ACC112 (cell line): ENCODE measurements at regions not wholly inside any gene's neighbourhood (a gene's known extent, or its start where the extent isn't known, plus 50 kb on each side); places are given as distances from the start of the nearest gene placed in this dataset.

ENCODE experiments used
- H2AFZ ChIP-seq: fragments of 200-600 bp; sonication (generic); one replicate; pipeline ENCODE4 v1.6.0; 2017; ENCODE audit warnings: antibody characterized with exemption, low read length; ENCODE audit not compliant: unreplicated experiment
- H3K27ac ChIP-seq: fragments of 200-600 bp; sonication (generic); 2 replicates; pipeline ENCODE4 v1.5.1; 2014; ENCODE audit warnings: low read depth, mild to moderate bottlenecking, antibody characterized with exemption, low read length, moderate library complexity
- H3K27me3 ChIP-seq: fragments of 200-600 bp; sonication (generic); 2 replicates; pipeline ENCODE4 v1.6.1; 2014; ENCODE audit warnings: mild to moderate bottlenecking, antibody characterized with exemption, low read length, moderate library complexity, mixed read lengths; ENCODE audit not compliant: insufficient read depth
- H3K36me3 ChIP-seq: fragments of 200-600 bp; sonication (generic); 2 replicates; pipeline ENCODE4 v1.6.1; 2016; ENCODE audit warnings: mild to moderate bottlenecking, antibody characterized with exemption, low read length, moderate library complexity, mixed read lengths; ENCODE audit not compliant: insufficient read depth
- H3K4me1 ChIP-seq: fragments of 200-600 bp; sonication (generic); one replicate; pipeline ENCODE4 v1.6.1; 2016; ENCODE audit warnings: low read length, mixed read lengths; ENCODE audit not compliant: insufficient read depth, unreplicated experiment, control insufficient read depth
- H3K4me3 ChIP-seq: fragments of 200-600 bp; sonication (generic); 2 replicates; pipeline ENCODE4 v1.5.1; 2014; ENCODE audit warnings: mild to moderate bottlenecking, low read depth, low read length
- H3K79me2 ChIP-seq: fragments of 200-600 bp; sonication (generic); one replicate; pipeline ENCODE4 v1.6.0; 2016; ENCODE audit warnings: low read length; ENCODE audit not compliant: control insufficient read depth, unreplicated experiment, insufficient read depth

- Histone ChIP-seq H3K79me2 (no peaks in the 10 kb centered on the region), H3K36me3 (no peaks in the 10 kb centered on the region), H3K4me3 (no peak overlapping the region), H2AFZ (no peak overlapping the region), H3K4me1 (no peaks in the 10 kb centered on the region), H3K27me3 (no peaks in the 10 kb centered on the region), H3K27ac (no peak overlapping the region)
These were observed 169.6 kb upstream of the EYS start for GRCh38 chr6:65876668-65877067.

GRCh38 chr6:65852369-65852852 is 145.4 kb upstream of the EYS start:
- Histone ChIP-seq H2AFZ (no peak overlapping the region), H3K27ac (no peak overlapping the region), H3K36me3 (no peaks in the 10 kb centered on the region), H3K79me2 (no peaks in the 10 kb centered on the region), H3K4me3 (no peak overlapping the region), H3K27me3 (no peaks in the 10 kb centered on the region), H3K4me1 (no peaks in the 10 kb centered on the region)

DNA sequence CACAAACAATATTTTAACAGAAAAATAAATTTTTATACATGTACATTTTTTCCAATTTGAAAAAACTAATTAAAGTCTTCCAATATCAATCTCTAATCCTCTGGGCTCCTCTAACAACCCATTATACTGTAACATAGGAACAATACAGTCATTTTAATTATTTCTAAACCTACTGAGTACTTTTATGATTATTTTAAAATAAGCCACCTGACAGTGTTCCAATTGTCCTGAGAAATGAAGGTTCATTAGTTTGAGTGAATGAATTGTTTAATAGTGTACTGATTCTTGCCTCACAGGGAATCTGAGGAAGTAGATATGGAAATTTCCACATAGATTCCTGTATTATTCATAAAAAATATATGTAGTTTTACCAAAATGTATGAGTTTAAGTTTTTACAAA is 123.1 kb upstream of the EYS start:
- Histone ChIP-seq H3K4me3 (no peak overlapping the region), H2AFZ (no peak overlapping the region), H3K4me1 (no peaks in the 10 kb centered on the region), H3K27me3 (no peaks in the 10 kb centered on the region), H3K36me3 (no peaks in the 10 kb centered on the region), H3K79me2 (no peaks in the 10 kb centered on the region), H3K27ac (no peak overlapping the region)

DNA sequence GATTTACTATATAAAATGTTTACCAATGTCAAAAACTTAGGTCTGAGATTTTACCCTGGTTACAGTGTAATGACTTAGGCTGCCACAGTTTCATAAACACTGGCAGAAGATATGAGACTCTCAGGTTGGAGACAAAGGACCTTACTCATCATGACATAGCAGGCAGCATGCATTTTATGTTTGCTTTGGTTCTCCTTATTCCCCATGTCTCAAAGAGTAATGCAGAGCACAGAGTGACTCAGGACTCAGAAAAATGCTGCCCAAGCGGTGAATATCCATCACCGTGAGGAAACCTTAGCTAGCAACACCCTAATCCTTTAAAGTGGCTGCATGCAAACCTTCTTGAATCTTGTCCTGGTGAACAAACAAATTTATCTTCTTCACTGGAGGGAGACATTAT is 112.1 kb upstream of the EYS start:
- Histone ChIP-seq H3K27ac (no peak overlapping the region), H2AFZ (no peak overlapping the region), H3K27me3 (no peaks in the 10 kb centered on the region), H3K4me3 (no peak overlapping the region), H3K79me2 (no peaks in the 10 kb centered on the region), H3K36me3 (no peaks in the 10 kb centered on the region), H3K4me1 (no peaks in the 10 kb centered on the region)

DNA sequence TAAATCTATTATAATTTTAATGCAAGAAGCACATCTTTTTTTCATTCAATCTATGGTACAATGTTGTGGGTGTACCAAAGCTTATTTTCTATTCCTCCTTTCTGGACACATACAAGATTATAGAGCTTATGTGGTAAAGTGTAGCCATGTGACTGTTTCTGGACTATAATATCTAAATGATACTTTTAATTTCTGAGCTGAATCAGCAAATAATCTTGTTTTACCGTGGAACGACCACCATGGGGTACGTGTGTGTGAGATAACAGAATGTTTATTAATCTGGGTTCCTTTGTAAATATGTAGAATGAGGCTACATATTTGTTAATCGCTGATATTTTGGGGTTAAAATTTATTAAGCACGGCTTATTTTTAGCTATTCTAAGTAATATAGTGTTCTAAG is 111.5 kb upstream of the EYS start:
- Histone ChIP-seq H3K79me2 (no peaks in the 10 kb centered on the region), H3K27me3 (no peaks in the 10 kb centered on the region), H3K27ac (no peak overlapping the region), H3K4me1 (no peaks in the 10 kb centered on the region), H2AFZ (no peak overlapping the region), H3K4me3 (no peak overlapping the region), H3K36me3 (no peaks in the 10 kb centered on the region)

GRCh38 chr6:65816991-65817390 is 110.0 kb upstream of the EYS start:
- Histone ChIP-seq H3K4me1 (no peaks in the 10 kb centered on the region), H3K4me3 (no peak overlapping the region), H2AFZ (no peak overlapping the region), H3K27ac (no peak overlapping the region), H3K36me3 (no peaks in the 10 kb centered on the region), H3K27me3 (no peaks in the 10 kb centered on the region), H3K79me2 (no peaks in the 10 kb centered on the region)

DNA sequence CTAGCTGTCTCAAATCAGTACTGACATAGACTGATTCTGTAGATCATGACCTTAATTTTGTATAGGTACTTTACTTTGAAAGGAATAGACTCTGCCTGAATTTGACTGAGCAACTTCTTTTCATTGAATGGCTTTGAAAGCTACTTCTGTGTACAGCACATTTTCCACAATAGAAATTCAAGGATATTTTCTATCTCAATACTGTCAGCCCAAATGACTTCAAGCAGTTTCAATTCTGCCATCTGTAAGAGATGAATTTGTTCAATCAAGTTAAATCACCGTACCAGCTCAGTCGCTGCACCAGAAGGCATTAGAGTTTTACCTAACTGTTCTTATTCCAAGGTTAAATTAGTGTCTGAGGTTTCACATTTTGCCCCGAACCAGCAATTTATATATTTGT is 107.0 kb upstream of the EYS start:
- Histone ChIP-seq H3K27ac (no peak overlapping the region), H2AFZ (no peak overlapping the region)

DNA sequence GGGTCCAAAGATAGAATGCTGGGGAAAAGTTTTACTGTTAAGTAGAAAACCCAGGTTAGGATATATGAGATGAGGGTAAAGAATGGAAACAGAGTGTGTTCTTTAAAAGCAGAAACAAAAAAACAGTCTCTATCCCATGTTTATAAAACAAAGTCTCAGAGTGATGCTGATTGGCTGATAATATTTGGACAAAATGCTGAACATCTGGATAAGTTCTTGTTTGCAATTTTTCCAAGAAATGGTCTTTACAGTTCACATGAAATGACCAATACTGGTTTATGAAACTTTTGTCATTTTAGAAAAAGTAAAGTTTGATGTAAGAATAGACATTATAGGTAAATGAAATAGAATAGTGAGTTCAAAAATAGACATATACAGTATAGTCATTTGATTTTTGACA is 96.2 kb upstream of the EYS start:
- no peak overlapping the region for H3K27ac ChIP-seq
- H3K79me2 ChIP-seq: no peaks in the 10 kb centered on the region
- H3K27me3 ChIP-seq: no peaks in the 10 kb centered on the region
- H2AFZ ChIP-seq: no peak overlapping the region
- no peak overlapping the region for H3K4me3 ChIP-seq
- no peaks in the 10 kb centered on the region for H3K4me1 ChIP-seq
- no peaks in the 10 kb centered on the region for H3K36me3 ChIP-seq

More for the DNA sequence above, 107.0 kb upstream of the EYS start:
- no peak overlapping the region for H3K4me3 ChIP-seq
- no peaks in the 10 kb centered on the region for H3K36me3 ChIP-seq
- no peaks in the 10 kb centered on the region for H3K27me3 ChIP-seq
- no peaks in the 10 kb centered on the region for H3K79me2 ChIP-seq
- H3K4me1 ChIP-seq: no peaks in the 10 kb centered on the region

DNA sequence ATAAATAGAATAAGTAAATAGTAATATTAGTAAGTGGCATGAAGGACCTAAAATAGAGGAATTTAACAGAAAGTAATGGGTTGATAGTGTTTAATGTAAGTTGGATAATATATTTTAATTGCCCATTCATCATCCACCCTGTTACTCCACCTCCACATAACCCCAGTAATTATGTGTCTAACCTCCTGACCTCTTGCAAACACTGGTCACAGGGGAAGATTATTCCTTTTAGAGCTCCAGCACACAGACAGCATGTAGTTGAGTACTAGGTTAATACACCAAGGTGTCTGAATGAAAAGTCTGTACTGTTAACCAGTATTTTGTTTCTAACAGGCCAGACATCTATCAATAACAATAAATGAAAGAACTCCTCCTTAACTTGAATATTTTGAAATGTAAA is 92.4 kb upstream of the EYS start:
- Histone ChIP-seq H3K36me3 (no peaks in the 10 kb centered on the region), H3K79me2 (no peaks in the 10 kb centered on the region), H3K4me3 (no peak overlapping the region), H3K27me3 (no peaks in the 10 kb centered on the region), H2AFZ (no peak overlapping the region), H3K4me1 (no peaks in the 10 kb centered on the region), H3K27ac (no peak overlapping the region)

- H3K4me1 ChIP-seq: no peaks in the 10 kb centered on the region
- H2AFZ ChIP-seq: no peak overlapping the region
These were observed 91.4 kb upstream of the EYS start for GRCh38 chr6:65798280-65799014.

GRCh38 chr6:65790666-65791065 is 83.6 kb upstream of the EYS start:
- no peak overlapping the region for H2AFZ ChIP-seq
- H3K79me2 ChIP-seq: no peaks in the 10 kb centered on the region
- no peaks in the 10 kb centered on the region for H3K27me3 ChIP-seq
- no peak overlapping the region for H3K4me3 ChIP-seq
- H3K36me3 ChIP-seq: no peaks in the 10 kb centered on the region
- H3K4me1 ChIP-seq: no peaks in the 10 kb centered on the region
- H3K27ac ChIP-seq: no peak overlapping the region

More at GRCh38 chr6:65798280-65799014, 91.4 kb upstream of the EYS start:
- Histone ChIP-seq H3K27ac (no peak overlapping the region), H3K27me3 (no peaks in the 10 kb centered on the region), H3K4me3 (no peak overlapping the region), H3K79me2 (no peaks in the 10 kb centered on the region), H3K36me3 (no peaks in the 10 kb centered on the region)
